Lower leg skin (tissue), 4 donors: ENCODE measurements at regions not wholly inside any gene's neighbourhood (a gene's known extent, or its start where the extent isn't known, plus 50 kb on each side); places are given as distances from the start of the nearest gene placed in this dataset.

Experiments
- DNase-seq, 2 donors: peaks; one replicate each; pipeline ENCODE4 v3.0.0-alpha.2; 2019; ENCODE audit warnings: low spot score in 2 of 2
- H3K4me3 ChIP-seq: fragments of 200-600 bp; sonication (generic); 2 replicates; pipeline ENCODE4 v1.5.1; 2017; ENCODE audit warnings: mild to moderate bottlenecking, low read depth; ENCODE audit not compliant: poor library complexity, severe bottlenecking
- POLR2A ChIP-seq, 2 donors: fragments of 450-650 bp; IDR thresholded peaks; one replicate each; pipeline ENCODE4 v1.6.1; 2016 to 2017; ENCODE audit warnings: antibody characterized with exemption in 2 of 2, mild to moderate bottlenecking in 1 of 2, moderate library complexity in 1 of 2
- WGBS, 2 donors: methylation state at CpG; one replicate each; pipeline ENCODE4 v1.1.5; 2018; 5-methylcytosine and 5-hydroxymethylcytosine counted together
- intact Hi-C: fragments of 100-400 bp; cut with DNase I; formaldehyde crosslinking; loops from one replicate; pipeline ENCODE4 v1.15.0; 2023; ENCODE audit warnings: low total_unique reads
- TF ChIP-seq, protein P1 (sequence below), 3 donors: fragments of 450-650 bp; IDR thresholded peaks; one replicate each; pipeline ENCODE4 v1.5.1; 2016; ENCODE audit warnings: antibody characterized with exemption in 3 of 3, mild to moderate bottlenecking in 3 of 3, moderate library complexity in 2 of 3

DNA sequence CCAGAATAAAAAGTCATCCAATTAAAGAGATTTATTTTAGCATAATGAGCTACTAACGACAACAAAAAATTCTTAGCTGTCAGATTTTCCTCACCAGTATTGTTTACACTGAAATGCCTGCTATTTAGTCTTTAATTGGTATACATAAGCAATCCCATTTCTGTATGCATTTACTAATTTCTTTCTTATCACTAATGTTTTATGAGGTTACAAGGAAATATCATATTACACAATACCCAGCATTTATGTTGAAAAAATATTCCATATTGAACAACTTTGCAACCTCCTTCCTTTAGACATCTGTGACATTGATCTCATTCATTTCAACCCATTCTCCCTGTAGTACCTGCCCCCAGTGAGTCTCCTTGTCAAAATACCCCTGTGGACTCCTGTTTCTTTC is 135.4 kb downstream of the SLITRK6 start:
- WGBS, 2 donors: 84 to 95% methylated on average over 1 of the region's 1 CpG
- no peak for DNase-seq
- intact Hi-C loops: no loop called here
- TF ChIP-seq POLR2A (IDR thresholded peaks at IDR 0.05): no peak
- TF ChIP-seq, protein P1, sequence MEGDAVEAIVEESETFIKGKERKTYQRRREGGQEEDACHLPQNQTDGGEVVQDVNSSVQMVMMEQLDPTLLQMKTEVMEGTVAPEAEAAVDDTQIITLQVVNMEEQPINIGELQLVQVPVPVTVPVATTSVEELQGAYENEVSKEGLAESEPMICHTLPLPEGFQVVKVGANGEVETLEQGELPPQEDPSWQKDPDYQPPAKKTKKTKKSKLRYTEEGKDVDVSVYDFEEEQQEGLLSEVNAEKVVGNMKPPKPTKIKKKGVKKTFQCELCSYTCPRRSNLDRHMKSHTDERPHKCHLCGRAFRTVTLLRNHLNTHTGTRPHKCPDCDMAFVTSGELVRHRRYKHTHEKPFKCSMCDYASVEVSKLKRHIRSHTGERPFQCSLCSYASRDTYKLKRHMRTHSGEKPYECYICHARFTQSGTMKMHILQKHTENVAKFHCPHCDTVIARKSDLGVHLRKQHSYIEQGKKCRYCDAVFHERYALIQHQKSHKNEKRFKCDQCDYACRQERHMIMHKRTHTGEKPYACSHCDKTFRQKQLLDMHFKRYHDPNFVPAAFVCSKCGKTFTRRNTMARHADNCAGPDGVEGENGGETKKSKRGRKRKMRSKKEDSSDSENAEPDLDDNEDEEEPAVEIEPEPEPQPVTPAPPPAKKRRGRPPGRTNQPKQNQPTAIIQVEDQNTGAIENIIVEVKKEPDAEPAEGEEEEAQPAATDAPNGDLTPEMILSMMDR (IDR thresholded peaks at IDR 0.05): no peak
- no peak overlapping the region for H3K4me3 ChIP-seq

DNA sequence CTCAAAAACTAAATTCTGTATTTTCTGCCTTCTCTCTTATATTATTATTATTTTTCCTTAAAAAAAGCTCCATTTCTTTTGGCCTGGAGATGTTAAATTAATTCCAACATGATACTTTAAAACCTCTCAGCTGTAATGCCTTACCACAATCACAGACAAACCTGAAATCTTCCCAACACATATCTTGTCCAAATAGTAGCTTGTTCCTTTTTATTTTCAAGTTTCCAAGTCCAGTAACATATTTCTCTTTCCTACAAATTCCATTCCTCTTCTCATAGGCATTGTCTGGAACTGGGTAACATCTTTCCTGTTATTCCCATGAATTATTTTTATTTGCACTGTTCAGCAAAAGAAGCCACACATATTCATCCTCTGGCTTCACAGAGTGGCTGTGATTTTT is 137.0 kb downstream of the SLITRK6 start:
- no peak for DNase-seq
- TF ChIP-seq, protein P1 (IDR thresholded peaks at IDR 0.05): no peak
- TF ChIP-seq POLR2A (IDR thresholded peaks at IDR 0.05): no peak
- intact Hi-C loops: no loop called here
- H3K4me3 ChIP-seq: no peak overlapping the region

DNA sequence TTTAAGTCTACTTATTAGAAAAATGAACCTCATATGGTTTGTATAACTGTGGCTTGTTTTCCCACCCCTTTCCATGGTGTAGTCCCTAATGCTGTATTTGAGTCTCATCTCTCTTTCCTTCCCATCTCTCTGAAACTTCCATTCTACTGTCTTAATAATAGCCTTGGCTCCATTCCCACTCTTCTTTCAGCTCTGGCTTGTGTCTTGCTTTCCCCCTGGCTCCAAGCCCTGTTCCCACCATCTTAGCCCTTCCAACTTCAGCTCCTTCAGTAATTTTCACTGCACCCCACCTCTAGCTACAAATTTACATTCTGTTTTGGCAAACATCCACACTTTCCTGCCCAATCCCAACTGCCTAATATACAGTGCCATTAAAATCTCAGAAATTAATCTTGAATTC is 137.5 kb downstream of the SLITRK6 start:
- no peak overlapping the region for H3K4me3 ChIP-seq
- TF ChIP-seq, protein P1 (IDR thresholded peaks at IDR 0.05): no peak
- TF ChIP-seq POLR2A (IDR thresholded peaks at IDR 0.05): no peak
- intact Hi-C loops: no loop called here
- DNase-seq: no peak

DNA sequence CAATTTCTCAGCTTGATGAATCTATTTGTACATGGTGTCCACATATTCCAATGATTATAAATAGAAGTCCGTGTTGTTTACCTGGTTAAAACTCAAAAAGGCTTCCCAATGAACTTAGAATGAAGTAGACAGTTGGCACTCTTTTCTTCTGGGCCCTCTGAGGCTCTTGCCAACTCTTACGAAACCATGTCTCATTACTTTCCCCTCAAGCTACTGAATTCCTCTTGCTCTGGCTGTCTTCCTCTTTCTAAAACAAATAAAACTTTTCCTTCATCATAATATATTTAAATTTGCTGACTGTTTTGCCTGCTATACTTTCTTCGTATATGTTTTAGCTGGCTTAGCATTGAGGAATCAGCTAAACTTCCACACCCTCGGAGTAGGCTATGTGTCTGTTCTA is 139.7 kb downstream of the SLITRK6 start:
- no peak for DNase-seq
- intact Hi-C loops: no loop called here
- TF ChIP-seq, protein P1 (IDR thresholded peaks at IDR 0.05): no peak
- no peak for TF ChIP-seq POLR2A (IDR thresholded peaks at IDR 0.05)
- WGBS, 2 donors: 45 to 51% methylated on average over 4 of the region's 4 CpGs
- no peak overlapping the region for H3K4me3 ChIP-seq

DNA sequence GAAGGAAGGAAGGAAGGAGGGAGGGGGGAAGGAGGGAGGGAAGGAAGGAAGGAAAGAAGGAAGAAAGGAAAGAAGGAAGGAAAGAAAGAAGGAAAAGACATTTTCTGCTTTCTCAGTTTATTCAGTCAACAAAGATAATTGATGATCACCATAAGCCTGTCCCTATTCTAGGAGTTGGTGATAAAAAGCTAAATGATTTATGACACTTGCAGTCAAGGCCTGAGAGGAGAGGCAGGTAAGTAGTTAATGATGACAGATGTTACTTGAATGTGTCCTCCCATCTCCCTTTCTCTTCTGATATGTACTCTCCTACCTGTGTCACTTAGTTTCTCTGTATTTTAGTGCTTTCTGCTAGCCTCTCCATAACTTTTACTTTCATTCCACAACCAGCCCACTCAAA is 141.3 kb downstream of the SLITRK6 start:
- intact Hi-C loops: no loop called here
- TF ChIP-seq, protein P1 (IDR thresholded peaks at IDR 0.05): no peak
- H3K4me3 ChIP-seq: no peak overlapping the region
- no peak for DNase-seq

DNA sequence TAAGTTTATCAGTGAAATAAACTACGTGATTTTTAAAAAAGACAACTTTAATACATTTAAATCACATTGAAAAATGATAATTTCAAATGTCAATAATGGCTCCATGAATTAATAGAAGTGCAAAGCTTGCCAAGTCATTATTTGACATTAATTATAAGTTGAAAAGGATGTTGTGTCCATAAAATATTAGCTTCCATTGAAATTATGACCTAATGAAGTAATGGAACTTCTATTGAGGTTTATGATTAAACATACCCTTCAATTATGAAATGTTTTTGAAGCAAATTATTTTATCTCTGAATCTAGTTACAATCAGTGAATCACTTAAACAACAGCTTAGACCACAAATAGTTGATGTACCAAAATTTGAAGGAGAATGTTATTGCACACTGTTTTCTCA is 144.2 kb downstream of the SLITRK6 start:
- no peak overlapping the region for H3K4me3 ChIP-seq
- intact Hi-C loops: no loop called here
- WGBS, 2 donors: 78 to 83% methylated on average over 1 of the region's 1 CpG
- DNase-seq: no peak
- no peak for TF ChIP-seq POLR2A (IDR thresholded peaks at IDR 0.05)
- TF ChIP-seq, protein P1 (IDR thresholded peaks at IDR 0.05): no peak
